GDM1 (cell line): ENCODE measurements at regions not wholly inside any gene's neighbourhood (a gene's known extent, or its start where the extent isn't known, plus 50 kb on each side); places are given as distances from the start of the nearest gene placed in this dataset.
"Not testable (repeated sequence)": the region's sequence is repeated elsewhere in the genome, so short reads cannot be mapped to it uniquely, and the experiment has no call there.

Experiments used
- DNase-seq: peaks from one replicate; lab custom pipeline; 2025; lab: John Stamatoyannopoulos, UW

DNA sequence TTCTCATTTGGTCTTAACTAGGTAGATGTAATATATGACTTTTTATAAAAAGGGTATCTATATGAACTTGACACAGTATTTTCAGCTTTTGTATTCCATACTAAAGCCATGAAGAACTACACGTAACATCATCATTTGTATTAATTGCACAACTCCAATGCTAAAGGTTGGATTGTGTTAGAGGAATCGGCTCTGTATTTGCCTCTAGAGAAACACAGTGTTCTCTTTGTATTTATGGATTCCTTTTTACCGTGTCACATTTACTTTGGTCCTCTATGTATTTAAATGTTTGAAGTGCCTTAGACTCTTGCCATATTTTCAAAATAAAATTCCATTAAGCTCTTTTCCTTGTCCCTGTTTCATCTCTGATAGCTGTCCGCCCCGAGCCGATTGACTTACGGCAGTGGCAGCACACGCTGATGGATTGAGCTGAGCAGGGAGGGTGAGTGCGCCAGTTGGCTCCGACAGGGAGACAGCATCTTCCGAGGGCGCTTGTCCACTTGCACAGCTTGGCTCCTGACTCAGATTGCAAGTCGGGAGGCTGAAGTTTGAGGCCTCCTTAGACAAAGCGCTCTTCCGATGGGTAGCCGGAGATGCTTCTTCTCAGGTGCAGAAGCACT lies 95.6 kb upstream of the DMRT1 start:
- no peak for DNase-seq

DNA sequence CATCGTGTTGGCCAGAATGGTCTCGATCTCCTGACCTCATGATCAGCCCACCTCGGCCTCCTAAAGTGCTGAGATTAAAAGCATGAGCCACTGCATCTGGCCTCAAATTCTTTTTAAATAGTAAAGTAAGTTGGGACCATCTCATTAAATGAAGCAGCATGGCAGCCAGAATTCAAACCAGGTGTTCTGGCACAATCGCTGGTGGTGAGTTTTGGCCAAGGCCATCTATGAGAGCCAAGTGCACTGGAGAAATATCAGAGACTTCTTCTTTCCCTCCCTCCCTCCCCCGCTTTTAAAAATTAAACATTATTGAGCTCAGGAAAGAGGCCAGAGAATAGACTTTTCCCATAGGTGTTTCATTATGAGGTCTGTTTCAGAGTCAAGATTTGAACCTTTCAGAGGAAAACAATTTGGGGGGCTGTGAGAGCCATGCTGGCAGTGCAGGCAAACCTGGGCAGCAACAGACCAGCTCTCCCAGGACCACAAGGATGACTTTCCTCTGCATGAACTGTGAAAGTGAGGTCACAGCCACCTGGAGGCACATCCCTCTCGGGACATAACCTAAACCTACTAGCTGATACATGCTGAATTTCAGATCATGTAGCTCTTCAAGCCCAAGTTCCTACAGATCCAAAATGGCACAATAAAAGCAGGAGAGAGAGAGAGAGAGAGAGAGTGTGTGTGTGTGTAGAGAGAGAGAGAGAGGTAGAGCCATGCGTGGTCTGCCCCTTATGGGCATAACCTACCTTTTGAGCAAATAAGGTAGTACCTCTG lies 94.6 kb upstream of the DMRT1 start:
- no peak for DNase-seq

DNA sequence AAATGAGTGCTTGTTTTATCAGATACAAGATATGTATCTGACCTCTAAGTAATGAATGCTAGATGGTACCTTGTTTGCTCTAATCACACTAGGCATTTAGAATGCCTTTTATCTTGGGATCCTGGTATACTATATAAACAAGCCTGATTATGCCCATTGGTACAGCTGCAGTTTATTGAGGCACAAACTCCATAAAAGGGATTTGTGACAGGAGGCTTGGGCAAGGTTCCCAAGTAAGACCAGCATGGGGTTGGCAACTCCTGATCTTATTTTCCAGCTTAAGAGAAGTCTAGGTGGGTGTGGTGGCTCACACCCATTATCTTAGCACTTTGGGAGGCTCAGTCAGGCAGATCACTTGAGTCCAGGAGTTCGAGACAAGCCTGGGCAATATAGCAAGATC lies 93.9 kb upstream of the DMRT1 start:
- DNase-seq: no peak

DNA sequence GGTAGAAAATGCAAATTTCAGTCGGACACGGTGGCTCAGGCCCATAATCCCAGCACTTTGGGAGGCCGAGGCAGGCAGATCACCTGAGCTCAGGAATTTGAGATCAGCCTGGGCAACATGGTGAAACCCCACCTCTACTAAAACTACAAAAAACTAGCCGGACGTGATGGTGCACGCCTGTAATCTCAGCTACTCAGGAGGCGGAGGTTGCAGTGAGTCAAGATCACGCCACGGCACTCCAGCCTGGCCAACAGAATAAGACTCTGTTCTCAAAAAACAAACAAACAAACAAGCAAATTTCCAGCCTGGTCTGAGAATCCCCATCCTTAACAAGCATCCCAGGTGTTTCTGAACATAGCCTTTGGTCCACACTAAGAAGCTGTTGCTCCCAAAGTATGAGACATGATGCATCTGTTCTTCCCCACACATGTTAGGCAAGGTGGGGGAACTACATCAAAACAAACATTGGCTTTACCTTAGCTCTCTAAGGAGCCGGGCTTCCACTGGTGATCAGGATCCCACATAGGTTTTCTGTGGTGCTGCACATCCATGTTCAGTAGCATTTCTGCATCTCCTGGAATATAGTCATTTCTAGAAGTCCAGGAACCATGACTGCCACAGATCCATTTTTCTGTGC lies 92.5 kb upstream of the DMRT1 start:
- no peak for DNase-seq

DNA sequence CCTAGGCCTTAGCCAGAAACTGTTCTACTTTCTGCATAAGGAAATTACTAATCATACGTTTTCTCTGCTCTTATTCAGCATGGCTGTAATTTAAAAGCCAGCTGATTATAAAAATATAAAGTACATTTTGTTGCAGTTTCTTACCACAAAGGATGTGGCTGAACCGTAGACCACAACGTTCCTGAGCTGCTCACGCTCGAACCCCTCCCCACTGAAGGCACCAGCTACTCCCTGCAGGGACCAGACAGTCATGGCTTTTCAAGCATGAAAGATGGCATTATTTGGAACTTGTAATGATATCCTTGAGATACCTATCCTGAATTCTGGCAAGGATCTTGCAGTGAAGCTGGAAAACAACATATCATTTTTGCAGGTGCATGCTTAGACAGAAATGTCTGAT lies 91.8 kb upstream of the DMRT1 start:
- no peak for DNase-seq

- DNase-seq: no peak
Measured at GRCh38 chr9:750249-750967, 91.1 kb upstream of the DMRT1 start.

GRCh38 chr9:751137-752051 lies 90.1 kb upstream of the DMRT1 start:
- DNase-seq: no peak

DNA sequence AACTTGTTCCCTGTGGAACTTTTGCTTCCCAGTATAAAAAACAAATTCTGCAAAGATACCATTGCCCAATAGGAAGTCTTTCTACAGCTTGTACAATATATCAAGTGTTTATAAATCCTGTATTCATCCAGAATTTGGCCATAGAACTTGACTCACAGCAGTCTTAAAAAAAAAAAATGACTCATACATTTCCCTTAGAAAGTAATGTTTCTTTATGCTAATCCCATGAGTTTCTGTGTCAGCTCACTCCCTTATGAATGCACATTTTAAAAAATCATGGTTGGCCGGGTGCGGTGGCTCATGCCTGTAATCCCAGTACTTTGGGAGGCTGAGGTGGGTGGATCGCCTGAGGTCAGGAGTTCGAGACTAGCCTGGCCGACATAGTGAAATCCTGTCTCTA lies 89.3 kb upstream of the DMRT1 start:
- no peak for DNase-seq

DNA sequence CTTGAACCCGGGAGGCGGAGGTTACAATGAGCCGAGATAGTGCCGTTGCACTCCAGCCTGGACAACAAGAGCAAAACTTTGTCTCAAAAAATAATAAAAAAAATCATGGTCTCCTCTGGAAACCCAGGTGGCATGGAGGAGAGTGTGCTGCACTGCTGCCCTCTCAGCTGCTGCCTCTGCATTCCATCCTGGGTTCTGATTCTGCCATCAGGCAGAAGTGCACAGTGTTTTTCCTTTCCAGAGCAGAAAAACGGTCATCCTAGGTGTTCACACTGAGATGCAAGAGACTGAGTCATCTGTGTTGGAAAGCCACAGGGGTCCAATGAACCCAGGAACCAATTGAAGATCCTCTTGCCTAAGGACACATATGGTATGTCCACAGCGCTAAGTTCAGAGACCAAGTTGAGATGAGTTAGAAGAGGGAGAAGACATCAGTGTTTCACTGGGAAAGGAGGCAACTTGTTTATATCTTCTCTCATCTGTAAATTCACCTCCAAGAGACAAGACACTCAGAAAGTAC lies 88.8 kb upstream of the DMRT1 start:
- DNase-seq: no peak

DNA sequence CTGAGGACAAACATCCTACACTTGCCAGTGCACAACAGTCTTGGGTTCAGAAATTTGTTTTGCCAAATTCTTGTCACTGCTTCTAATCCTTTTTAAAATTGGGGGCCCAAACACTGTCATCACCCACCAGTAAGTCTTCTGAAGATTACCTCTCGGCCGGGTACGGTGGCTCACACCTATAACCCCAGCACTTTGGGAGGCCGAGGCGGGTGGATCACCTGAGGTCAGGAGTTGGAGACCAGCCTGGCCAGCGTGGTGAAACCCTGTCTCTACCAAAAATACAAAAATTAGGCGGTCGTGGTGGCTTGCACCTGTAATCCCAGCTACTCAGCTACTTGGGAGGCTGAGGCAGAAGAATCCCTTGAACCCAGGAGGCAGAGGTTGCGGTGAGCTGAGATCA lies 87.8 kb upstream of the DMRT1 start:
- not testable (repeated sequence) for DNase-seq

GRCh38 chr9:754150-754931 lies 87.2 kb upstream of the DMRT1 start:
- DNase-seq: no peak

DNA sequence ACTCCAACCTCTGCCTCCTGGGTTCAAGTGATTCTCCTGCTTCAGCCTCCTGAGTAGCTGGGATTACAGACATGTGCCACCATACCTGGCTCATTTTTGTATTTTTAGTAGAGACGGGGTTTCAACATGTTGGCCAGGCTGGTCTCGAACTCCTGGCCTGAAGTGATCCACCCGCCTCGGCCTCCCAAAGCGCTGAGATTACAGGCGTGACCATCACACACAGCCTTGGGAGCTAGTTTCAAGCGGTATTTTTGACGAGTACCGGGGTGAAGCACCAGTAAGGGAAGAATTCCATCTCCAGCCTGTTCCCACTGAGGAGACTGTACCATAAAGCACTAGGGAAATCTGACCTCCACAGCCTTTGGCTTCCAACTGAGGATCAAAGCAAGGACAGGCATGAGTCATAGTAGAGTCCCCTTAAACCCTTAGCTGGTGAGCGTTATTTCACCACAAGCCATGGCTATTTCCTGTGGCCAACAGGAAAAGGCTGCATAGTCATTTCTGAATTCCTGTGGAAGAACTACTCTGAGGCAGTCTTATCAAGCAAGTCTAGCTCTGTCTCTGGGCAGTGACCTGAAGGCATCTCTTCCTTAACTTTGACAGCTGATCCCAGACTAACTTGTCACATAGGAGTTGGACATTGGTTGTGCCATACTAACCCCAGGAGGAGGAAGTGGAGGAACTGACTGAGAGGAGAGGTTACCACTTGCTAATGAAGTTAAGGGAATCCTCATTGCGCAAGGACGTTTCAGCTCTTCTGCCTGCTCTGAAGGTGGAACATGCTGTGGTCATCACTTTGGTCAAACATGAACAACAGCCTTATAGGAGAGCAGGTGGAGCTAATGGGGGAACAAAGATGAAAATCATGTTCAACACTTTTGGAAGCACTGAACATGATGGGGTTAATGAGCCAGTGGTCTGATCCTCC lies 85.8 kb upstream of the DMRT1 start:
- peak; percentile 15 for DNase-seq

DNA sequence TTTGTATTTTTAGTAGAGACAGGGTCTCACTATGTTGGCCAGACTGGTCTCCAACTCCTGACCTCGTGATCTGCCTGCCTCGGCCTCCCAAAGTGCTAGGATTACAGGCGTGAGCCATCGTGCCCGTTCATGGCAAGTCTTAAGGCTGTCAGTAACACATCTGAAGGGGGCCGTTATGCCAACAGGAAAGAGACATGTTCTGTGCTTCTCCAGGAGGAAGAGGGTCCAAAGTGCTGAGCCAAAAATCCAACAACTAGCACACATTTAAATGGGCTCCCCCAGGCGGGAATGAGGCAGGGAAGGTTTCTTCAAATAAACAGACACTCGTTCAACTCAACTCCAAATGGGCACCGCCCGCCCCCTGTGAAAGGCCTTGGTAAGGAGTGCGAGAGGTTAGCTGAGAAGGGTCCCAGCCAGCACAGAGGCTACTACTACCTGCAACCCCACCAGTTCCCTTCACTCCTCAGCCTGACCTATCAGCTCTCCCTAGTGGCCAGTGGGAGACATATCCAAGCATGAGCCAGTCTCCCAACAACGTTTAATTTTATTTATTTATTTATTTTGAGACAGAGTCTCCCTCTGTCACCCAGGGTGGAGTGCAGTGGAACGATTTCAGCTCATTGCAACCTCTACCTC lies 84.1 kb upstream of the DMRT1 start:
- no peak for DNase-seq

DNA sequence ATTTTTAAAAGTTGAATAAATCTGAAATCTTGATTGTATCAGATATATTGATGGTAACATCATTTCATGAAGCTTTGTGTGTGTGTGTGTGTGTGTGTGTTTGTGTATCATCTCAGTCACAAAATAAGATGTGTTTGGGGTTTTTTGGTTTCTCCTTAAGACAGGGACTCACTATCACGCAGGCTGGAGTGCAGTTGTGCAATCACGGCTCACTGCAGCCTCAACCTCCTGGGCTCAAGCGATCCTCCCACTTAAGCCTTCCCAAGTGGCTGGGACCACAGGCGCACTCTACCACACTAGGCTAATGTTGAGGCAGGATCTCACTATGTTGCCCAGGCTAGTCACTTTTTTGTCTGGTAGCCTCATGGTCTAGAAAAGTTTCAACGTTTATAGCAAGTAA lies 83.4 kb upstream of the DMRT1 start:
- no peak for DNase-seq

DNA sequence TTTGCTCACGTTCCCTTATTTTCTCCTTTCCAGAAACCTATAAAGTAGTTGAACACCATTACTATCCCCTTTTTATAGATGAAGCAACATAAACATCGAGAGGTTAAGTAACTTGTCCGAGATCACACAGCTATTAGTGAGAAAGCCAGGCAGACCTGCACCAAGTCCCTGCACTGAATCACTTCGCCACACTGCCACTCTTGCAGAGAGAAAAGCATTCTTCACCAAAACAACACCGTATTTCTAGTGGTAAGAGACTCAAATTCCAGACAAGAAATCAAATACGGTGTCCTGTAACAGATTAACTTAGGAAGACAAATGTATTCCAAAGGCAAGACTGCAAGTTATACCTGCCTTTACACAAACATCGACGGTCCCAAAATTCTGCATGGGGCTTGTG lies 82.0 kb upstream of the DMRT1 start:
- no peak for DNase-seq

- DNase-seq: no peak
Measured at GRCh38 chr9:759983-760736, 81.3 kb upstream of the DMRT1 start.

DNA sequence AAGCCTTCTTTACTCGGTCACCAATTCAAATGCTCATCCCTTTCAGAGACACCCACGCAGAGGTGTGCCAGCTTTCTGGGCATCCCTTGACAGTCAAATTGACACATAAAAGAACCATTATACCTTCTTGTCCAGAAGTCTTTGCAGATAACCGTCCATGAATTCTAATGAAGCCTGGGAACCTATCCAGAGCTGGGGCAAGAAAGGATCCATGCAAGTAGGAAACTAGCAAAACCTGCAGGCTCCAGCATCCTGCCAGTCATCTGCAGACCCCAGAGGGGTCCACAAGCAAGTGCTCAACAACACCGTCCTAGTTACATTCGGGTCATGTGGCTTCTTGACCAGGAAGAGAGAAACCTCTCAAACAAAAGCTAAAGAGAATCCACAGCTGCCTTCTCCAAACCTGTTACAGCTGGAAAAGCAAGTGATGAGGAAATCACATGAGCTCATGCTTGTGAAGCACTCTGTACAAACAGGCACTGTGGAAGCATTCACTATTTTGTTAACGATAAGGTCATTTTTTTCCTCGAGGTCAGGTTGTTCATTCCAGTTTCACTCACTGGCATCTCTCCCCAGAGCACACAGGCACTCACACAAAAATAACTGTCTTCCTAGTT lies 80.2 kb upstream of the DMRT1 start:
- DNase-seq: no peak
